SW 1271 (cell line): ENCODE measurements at regions not wholly inside any gene's neighbourhood (a gene's known extent, or its start where the extent isn't known, plus 50 kb on each side); places are given as distances from the start of the nearest gene placed in this dataset.
"Not testable (repeated sequence)": the region's sequence is repeated elsewhere in the genome, so short reads cannot be mapped to it uniquely, and the experiment has no call there.

Experiments used
- DNase-seq, 2 experiments: peaks; one replicate each; lab custom pipeline; 2025; lab: John Stamatoyannopoulos, UW

GRCh38 chr16:73403291-73403690, 355.4 kb upstream of the ZFHX3 start:
- DNase-seq: no peak

- DNase-seq: no peak
Measured at GRCh38 chr16:73400951-73401350, 353.0 kb upstream of the ZFHX3 start.

GRCh38 chr16:73399997-73400396, 352.1 kb upstream of the ZFHX3 start:
- DNase-seq: no peak

- no peak for DNase-seq
Measured at GRCh38 chr16:73399486-73399885, 351.6 kb upstream of the ZFHX3 start.

- not testable (repeated sequence) for DNase-seq
Measured at GRCh38 chr16:73398604-73399003, 350.7 kb upstream of the ZFHX3 start.

- DNase-seq: no peak
Measured at GRCh38 chr16:73396556-73396955, 348.6 kb upstream of the ZFHX3 start.

- DNase-seq: no peak
Measured at GRCh38 chr16:73390936-73391335, 343.0 kb upstream of the ZFHX3 start.

- DNase-seq: no peak
Measured at GRCh38 chr16:73390491-73390890, 342.6 kb upstream of the ZFHX3 start.

GRCh38 chr16:73389085-73389484, 341.2 kb upstream of the ZFHX3 start:
- no peak for DNase-seq

GRCh38 chr16:73387979-73388378, 340.1 kb upstream of the ZFHX3 start:
- DNase-seq: no peak

- no peak for DNase-seq
Measured at GRCh38 chr16:73385696-73386095, 337.8 kb upstream of the ZFHX3 start.

GRCh38 chr16:73384506-73385089, 336.7 kb upstream of the ZFHX3 start:
- DNase-seq: no peak

GRCh38 chr16:73383988-73384365, 336.0 kb upstream of the ZFHX3 start:
- DNase-seq: no peak

GRCh38 chr16:73383195-73383987, 335.5 kb upstream of the ZFHX3 start:
- no peak for DNase-seq

GRCh38 chr16:73378471-73378870, 330.5 kb upstream of the ZFHX3 start:
- no peak for DNase-seq

- DNase-seq: no peak
Measured at GRCh38 chr16:73371584-73372319, 323.8 kb upstream of the ZFHX3 start.

- DNase-seq: no peak
Measured at GRCh38 chr16:73369851-73370250, 321.9 kb upstream of the ZFHX3 start.

GRCh38 chr16:73368715-73369114, 320.8 kb upstream of the ZFHX3 start:
- no peak for DNase-seq

GRCh38 chr16:73365016-73365551, 317.2 kb upstream of the ZFHX3 start:
- DNase-seq: no peak

- no peak for DNase-seq
Measured at GRCh38 chr16:73364413-73364812, 316.5 kb upstream of the ZFHX3 start.

GRCh38 chr16:73361061-73361460, 313.1 kb upstream of the ZFHX3 start:
- no peak for DNase-seq

GRCh38 chr16:73356401-73357079, 308.6 kb upstream of the ZFHX3 start:
- DNase-seq: no peak
